HG02938 (cell line): ENCODE measurements at regions not wholly inside any gene's neighbourhood (a gene's known extent, or its start where the extent isn't known, plus 50 kb on each side); places are given as distances from the start of the nearest gene placed in this dataset.
"Not testable (repeated sequence)": the region's sequence is repeated elsewhere in the genome, so short reads cannot be mapped to it uniquely, and the experiment has no call there.

Experiments used
- ATAC-seq: cut with Tn5 transposase; IDR thresholded peaks from one replicate; pipeline ENCODE4 v1.9.1; 2021; ENCODE audit warnings: mild to moderate bottlenecking, moderate library complexity; ENCODE audit not compliant: unreplicated experiment

- ATAC-seq, result no peak
Measured at GRCh38 chr9:81804306-81804705, 115.0 kb upstream of the TLE1 start.

- not testable (repeated sequence) for ATAC-seq
Measured at GRCh38 chr9:81811688-81812087, 116.5 kb upstream of the SPATA31D4 start.

DNA sequence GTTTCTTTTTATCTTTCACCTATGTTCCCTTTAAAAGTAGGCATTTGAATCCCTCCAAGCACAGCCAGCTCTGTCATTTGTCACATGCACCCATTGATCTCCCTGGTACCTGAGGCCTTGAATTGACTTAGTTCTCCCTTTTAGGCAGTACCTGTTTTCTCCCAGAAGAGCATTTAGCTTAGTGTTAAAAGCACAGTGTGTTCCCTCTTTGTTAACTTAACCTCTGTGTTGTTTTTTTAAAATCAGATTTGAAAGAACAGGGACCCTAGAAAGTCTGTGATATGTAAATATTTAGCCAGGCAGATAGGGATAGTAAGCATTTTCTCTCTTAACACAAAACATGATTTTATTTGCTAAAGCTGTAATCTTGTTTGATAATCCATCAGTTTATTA lies 113.8 kb upstream of the SPATA31D4 start:
- ATAC-seq, result peak; percentile 4

DNA sequence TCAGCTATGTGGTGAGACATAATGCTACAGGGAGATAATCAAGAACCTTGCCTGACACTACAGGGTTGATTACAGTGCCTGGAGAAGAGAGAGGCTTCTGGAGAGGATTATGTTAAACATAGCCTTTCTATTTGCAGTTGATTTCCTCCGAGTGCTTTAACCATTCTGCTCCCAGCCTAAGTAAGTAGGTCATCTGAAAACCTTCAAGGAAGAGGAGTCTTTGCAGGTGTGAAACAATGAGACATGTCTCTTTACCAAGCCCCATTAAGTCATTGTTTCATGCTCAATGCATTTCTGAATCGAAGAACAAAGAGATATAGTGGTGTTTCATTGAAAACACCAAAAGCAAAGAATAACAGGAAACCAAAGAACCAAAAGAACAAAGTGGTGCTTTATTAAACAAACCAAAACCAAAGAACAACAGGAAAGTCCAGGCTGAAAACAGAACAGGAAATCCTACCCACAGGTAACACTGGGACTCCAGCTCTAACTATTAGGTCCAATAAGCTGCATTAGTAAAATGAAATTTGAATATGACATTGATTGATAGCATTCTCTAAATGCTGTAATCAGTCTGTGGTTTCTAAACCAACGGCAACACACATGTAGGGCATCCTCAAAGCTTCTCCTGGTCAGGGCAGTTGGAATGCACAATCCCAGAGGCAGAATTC lies 113.3 kb upstream of the SPATA31D4 start:
- peak; percentile 89 for ATAC-seq

- ATAC-seq, result no peak
Measured at GRCh38 chr9:81815781-81816180, 112.4 kb upstream of the SPATA31D4 start.

- ATAC-seq, result no peak
Measured at GRCh38 chr9:81819155-81819554, 109.1 kb upstream of the SPATA31D4 start.

- no peak for ATAC-seq
Measured at GRCh38 chr9:81819859-81820546, 108.2 kb upstream of the SPATA31D4 start.

DNA sequence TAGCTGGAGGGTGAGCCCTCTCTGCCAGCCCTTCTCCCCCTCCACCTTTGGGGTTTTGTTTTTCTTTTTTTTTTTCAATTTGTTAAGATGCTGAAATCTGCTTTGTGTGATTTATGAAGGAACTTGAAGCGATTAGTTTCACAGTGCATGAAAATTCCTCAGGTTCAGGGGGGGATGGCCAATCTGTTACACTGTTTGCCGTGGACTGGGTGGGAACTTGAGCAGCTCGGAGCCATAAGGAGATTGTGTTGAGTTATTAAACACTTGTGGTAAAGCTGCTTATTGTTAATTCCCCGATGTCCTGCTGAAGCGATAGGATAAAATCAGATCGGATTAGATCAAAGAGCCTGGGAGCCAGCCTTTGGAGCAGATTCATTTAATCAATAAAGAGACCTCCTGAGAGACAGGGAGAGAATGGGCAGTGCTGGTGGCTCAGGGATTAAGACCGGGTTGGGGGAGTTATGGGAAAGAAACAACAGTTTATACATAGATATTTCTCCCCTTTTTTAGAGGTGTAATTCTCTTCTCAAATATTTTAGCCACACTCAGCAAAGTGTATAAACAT lies 105.8 kb upstream of the SPATA31D4 start:
- no peak for ATAC-seq

GRCh38 chr9:81822967-81823366 lies 105.3 kb upstream of the SPATA31D4 start:
- no peak for ATAC-seq

GRCh38 chr9:81823672-81824554 lies 104.3 kb upstream of the SPATA31D4 start:
- no peak for ATAC-seq

GRCh38 chr9:81824802-81825730 lies 103.2 kb upstream of the SPATA31D4 start:
- ATAC-seq, result no peak

GRCh38 chr9:81825846-81826516 lies 102.2 kb upstream of the SPATA31D4 start:
- no peak for ATAC-seq

DNA sequence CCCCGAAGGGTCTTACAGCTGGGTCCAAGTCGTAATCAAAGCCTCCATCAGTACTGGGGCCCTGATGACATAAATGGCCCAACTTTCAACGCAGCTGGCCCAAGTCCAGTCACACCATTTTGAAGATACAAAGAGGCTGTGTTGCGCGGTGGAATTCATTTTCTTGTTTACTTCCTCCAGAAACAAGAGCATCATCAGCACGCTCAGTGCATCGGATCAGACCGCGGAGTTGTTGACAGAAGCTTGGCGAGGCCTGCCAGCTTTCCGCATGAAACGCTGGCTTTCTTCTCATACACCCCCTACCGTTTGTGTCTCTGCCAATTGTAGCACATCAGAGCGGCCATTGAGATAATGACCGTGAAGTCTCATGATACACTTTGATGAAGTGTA lies 101.7 kb upstream of the SPATA31D4 start:
- ATAC-seq, result no peak

DNA sequence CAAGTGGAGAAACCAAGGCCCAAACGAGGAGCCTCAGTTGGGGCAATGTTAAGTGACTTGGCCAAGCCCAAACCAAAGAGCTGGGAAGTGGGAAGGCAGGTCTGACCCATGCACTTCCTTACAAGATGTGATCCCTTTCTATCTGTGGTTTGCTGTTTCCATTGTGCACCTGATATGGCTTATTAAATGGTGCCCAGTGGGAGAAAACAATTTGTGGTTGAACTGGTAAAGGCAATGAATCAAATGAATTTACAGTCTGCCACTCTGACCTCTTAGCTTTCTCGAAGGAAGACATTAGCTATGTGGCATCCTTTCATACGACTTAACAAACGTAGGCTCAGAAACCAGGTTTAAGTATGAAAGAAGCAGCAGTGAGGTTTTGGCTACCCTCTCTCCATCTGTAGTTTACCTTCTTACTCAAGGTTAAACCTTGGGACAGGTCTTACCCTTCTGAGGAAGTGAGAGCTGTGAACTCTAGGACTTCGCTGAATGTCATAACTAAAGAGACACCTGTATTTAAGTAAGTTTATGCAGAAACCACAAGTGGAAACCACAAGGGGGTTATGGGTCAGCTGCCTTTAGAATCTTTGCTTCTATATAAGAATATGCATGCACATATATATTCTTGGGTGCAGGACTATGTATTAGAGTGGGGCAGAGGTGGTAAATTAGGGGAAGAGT lies 100.5 kb upstream of the SPATA31D4 start:
- peak; percentile 86 for ATAC-seq

GRCh38 chr9:81829195-81829882 lies 98.9 kb upstream of the SPATA31D4 start:
- ATAC-seq, result no peak

- not testable (repeated sequence) for ATAC-seq
Measured at GRCh38 chr9:81830431-81830830, 97.8 kb upstream of the SPATA31D4 start.

DNA sequence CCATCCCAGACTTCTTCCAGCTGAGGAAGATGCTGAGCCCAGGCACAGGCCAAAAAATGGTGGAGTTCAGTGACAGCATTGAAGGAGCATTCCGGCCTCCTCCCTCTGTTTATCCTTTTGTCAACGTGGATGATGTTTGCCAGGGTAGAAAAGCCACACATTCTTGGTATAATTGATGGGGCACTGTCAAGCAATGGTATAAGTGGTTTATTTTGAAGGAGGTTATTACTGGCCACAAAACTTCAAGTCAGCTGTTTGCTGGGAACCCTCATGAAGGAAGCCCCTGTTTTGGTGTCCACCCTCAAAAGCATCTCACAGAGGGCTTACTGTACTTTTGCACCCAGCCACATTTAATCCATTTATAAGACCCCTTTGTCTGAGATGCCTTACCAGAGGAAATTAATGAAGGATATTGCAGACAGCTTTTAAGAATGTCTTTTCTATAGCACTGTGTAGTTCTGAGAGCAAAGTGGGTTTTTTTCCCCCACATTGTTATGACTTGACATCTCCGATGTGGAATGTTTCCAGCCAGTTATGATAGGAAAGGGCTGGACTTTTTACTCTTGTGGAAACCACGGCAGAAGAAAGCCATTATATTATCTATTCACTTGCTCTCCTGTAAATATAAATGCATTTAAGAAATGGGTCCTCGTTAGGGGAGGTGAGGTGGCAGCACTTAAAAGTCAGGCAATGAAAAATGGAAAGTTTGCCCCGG lies 95.5 kb upstream of the SPATA31D4 start:
- ATAC-seq, result no peak
